MCF 10A (cell line): ENCODE measurements at regions not wholly inside any gene's neighbourhood (a gene's known extent, or its start where the extent isn't known, plus 50 kb on each side); places are given as distances from the start of the nearest gene placed in this dataset.
"Not testable (repeated sequence)": the region's sequence is repeated elsewhere in the genome, so short reads cannot be mapped to it uniquely, and the experiment has no call there.

Experiments
- BruUV-seq: library from RNA; stranded (reverse); fragments of 400-500 nt; replicated peaks from 2 replicates; lab custom pipeline; 2021; lab: Mats Ljungman, UMichigan
- CTCF ChIA-PET: fragments of 300-600 bp; sonication (Branson Sonifier 250); formaldehyde crosslinking; extraction: SDS; loops from one replicate; lab custom pipeline; 2021; ENCODE audit warnings: antibody characterized with exemption, inconsistent platforms; lab: Yijun Ruan, JAX
- POLR2A ChIA-PET: fragments of 300-600, 350-650 bp; sonication (Branson Sonifier 250); formaldehyde crosslinking; extraction: SDS; loops from one replicate; lab custom pipeline; 2020; ENCODE audit warnings: antibody characterized with exemption, inconsistent platforms; lab: Yijun Ruan, JAX
- DNase-seq: peaks from one replicate; pipeline ENCODE4 v3.0.0-alpha.2; 2018; ENCODE audit not compliant: unreplicated experiment
- H3K27ac Mint-ChIP-seq: one replicate; pipeline ENCODE4 v1.8.0; 2022; ENCODE audit warnings: mild to moderate bottlenecking, low read depth, mixed read lengths; ENCODE audit not compliant: unreplicated experiment
- H3K27me3 Mint-ChIP-seq: one replicate; pipeline ENCODE4 v1.8.0; 2022; ENCODE audit warnings: mixed read lengths; ENCODE audit not compliant: insufficient read depth, unreplicated experiment
- H3K36me3 Mint-ChIP-seq: one replicate; pipeline ENCODE4 v1.8.0; 2022; ENCODE audit warnings: mild to moderate bottlenecking, moderate library complexity, mixed read lengths; ENCODE audit not compliant: insufficient read depth, unreplicated experiment
- H3K4me1 Mint-ChIP-seq: one replicate; pipeline ENCODE4 v1.8.0; 2022; ENCODE audit warnings: mixed read lengths; ENCODE audit not compliant: insufficient read depth, unreplicated experiment
- H3K4me3 Mint-ChIP-seq: one replicate; pipeline ENCODE4 v1.8.0; 2022; ENCODE audit warnings: mild to moderate bottlenecking, moderate library complexity, mixed read lengths; ENCODE audit not compliant: unreplicated experiment
- H3K9me3 Mint-ChIP-seq: one replicate; pipeline ENCODE4 v1.8.0; 2022; ENCODE audit warnings: mixed read lengths; ENCODE audit not compliant: unreplicated experiment
- CTCF ChIP-seq: fragments of 200-600 bp; IDR thresholded peaks from one replicate; pipeline ENCODE4 v1.8.0; 2022; ENCODE audit warnings: antibody characterized with exemption, mild to moderate bottlenecking; ENCODE audit not compliant: unreplicated experiment
- intact Hi-C: fragments of 100-400 bp; cut with micrococcal nuclease; formaldehyde crosslinking; loops from 2 replicates; pipeline ENCODE4 v1.14.1; 2022

DNA sequence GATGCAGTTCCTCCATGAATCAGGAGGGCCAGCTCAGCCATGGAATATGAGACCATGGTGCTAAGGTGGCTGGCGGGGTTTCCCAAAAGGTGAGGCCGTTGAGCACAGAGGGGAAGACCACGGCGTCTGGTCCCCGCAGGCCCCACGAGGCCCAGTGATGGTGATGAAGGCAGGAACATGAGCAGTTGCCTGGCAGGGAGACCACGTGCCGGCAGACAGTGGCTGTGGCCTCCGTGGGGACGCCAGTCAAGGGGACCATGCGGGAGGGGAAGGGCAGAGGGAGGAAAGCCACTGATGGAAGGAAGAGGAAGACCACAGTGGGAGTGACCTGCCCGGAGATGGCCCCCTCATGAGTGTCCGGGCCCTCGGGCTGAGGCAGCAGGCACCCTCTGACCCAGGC is 220.9 kb upstream of the SGCG start:
- H3K4me3 Mint-ChIP-seq, POLR2A ChIA-PET, H3K36me3 Mint-ChIP-seq, H3K27me3 Mint-ChIP-seq, H3K9me3 Mint-ChIP-seq, CTCF ChIA-PET, BruUV-seq, H3K27ac Mint-ChIP-seq, intact Hi-C loops, DNase-seq, H3K4me1 Mint-ChIP-seq: not testable (repeated sequence)

GRCh38 chr13:22960827-22961226 is 220.0 kb upstream of the SGCG start:
- H3K9me3 Mint-ChIP-seq = peaks cover 7% of the 10 kb centered on the region
- no TSS peak for BruUV-seq
- intact Hi-C loops = no loop called here
- POLR2A ChIA-PET = no interaction called here
- H3K27me3 Mint-ChIP-seq = peaks cover 7% of the 10 kb centered on the region
- no peaks in the 10 kb centered on the region for H3K4me1 Mint-ChIP-seq
- no peak overlapping the region for H3K27ac Mint-ChIP-seq
- no peak overlapping the region for H3K4me3 Mint-ChIP-seq
- CTCF ChIA-PET = interaction anchor here (0.6 kb wide), 1 partner anchor 1156 kb away, joined by 3 read pairs; no protein-coding TSS in a partner anchor
- no peak for TF ChIP-seq CTCF
- DNase-seq = no peak
- no peaks in the 10 kb centered on the region for H3K36me3 Mint-ChIP-seq

DNA sequence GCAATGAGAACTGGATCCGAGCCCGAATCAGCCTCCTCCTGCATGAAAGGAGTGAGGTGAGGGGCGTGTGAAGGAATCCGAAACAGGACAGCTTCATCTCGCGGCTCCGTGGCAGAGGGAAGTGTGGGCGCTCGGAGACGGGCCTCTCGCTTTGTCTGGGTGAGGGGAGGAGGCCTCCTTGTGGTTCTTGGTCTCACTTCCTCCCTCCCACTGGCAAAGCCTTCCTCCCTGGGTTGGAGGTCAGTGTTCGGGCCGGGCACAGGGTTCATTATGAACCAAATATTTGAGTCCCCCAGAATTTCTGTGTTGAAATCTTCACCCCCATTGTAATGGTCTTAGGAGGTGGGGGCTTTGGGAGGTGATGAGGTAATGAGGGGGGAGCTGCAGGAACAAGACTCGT is 219.4 kb upstream of the SGCG start:
- intact Hi-C loops, H3K9me3 Mint-ChIP-seq, CTCF ChIA-PET, BruUV-seq, H3K36me3 Mint-ChIP-seq, POLR2A ChIA-PET, H3K27ac Mint-ChIP-seq, H3K4me3 Mint-ChIP-seq, H3K4me1 Mint-ChIP-seq, H3K27me3 Mint-ChIP-seq, DNase-seq: not testable (repeated sequence)

- peaks cover 7% of the 10 kb centered on the region for H3K9me3 Mint-ChIP-seq
- H3K4me1 Mint-ChIP-seq = no peaks in the 10 kb centered on the region
- ChIA-PET CTCF (interaction anchor here (0.7 kb wide), 1 partner anchor 24 kb away, joined by 3 read pairs; no protein-coding TSS in a partner anchor), POLR2A (no interaction called here)
- H3K4me3 Mint-ChIP-seq = no peak overlapping the region
- intact Hi-C loops = no loop called here
- H3K36me3 Mint-ChIP-seq = no peaks in the 10 kb centered on the region
- no peak for TF ChIP-seq CTCF
- no peak overlapping the region for H3K27ac Mint-ChIP-seq
- no peak for DNase-seq
- no TSS peak for BruUV-seq
- H3K27me3 Mint-ChIP-seq = peaks cover 7% of the 10 kb centered on the region
Measured at GRCh38 chr13:22961835-22962537, 218.8 kb upstream of the SGCG start.

GRCh38 chr13:22963384-22964053 is 217.3 kb upstream of the SGCG start:
- H3K36me3 Mint-ChIP-seq, intact Hi-C loops, CTCF ChIA-PET, H3K27ac Mint-ChIP-seq, H3K27me3 Mint-ChIP-seq, H3K4me3 Mint-ChIP-seq, DNase-seq, H3K4me1 Mint-ChIP-seq, H3K9me3 Mint-ChIP-seq, POLR2A ChIA-PET, BruUV-seq: not testable (repeated sequence)
